Activated B cell treated with CpG ODN at 0.5 μM for 24 hours (primary cell): ENCODE measurements at regions not wholly inside any gene's neighbourhood (a gene's known extent, or its start where the extent isn't known, plus 50 kb on each side); places are given as distances from the start of the nearest gene placed in this dataset.

Source experiments
- ATAC-seq: fragments of 200-7000 bp; cut with Tn5 transposase; one replicate; pipeline ENCODE4 v1.10.0; 2021; ENCODE audit warnings: low read depth, mild to moderate bottlenecking, moderate library complexity
- CTCF ChIA-PET: fragments of 350-600 bp; sonication (Branson Sonifier 250); formaldehyde crosslinking; loops from one replicate; lab custom pipeline; 2021; ENCODE audit warnings: antibody characterized with exemption; lab: Charles Lee
- POLR2A ChIA-PET: fragments of 350-600 bp; sonication (Branson Sonifier 250); formaldehyde crosslinking; loops from one replicate; lab custom pipeline; 2021; ENCODE audit warnings: antibody characterized with exemption; lab: Charles Lee
- DNase-seq: peaks from one replicate; pipeline ENCODE4 v3.0.0; 2022
- H3K27ac Mint-ChIP-seq: one replicate; pipeline ENCODE4 v1.8.0; 2020; ENCODE audit warnings: mixed read lengths
- H3K27me3 Mint-ChIP-seq: one replicate; pipeline ENCODE4 v1.8.0; 2021; ENCODE audit warnings: mixed read lengths
- H3K36me3 Mint-ChIP-seq: one replicate; pipeline ENCODE4 v1.8.0; 2021; ENCODE audit warnings: low read depth, mixed read lengths
- H3K4me1 Mint-ChIP-seq: one replicate; pipeline ENCODE4 v1.8.0; 2021; ENCODE audit warnings: mixed read lengths
- H3K4me3 Mint-ChIP-seq: one replicate; pipeline ENCODE4 v1.8.0; 2020; ENCODE audit warnings: mild to moderate bottlenecking, mixed read lengths
- H3K9me3 Mint-ChIP-seq: one replicate; pipeline ENCODE4 v1.8.0; 2020; ENCODE audit warnings: mixed read lengths
- CTCF ChIP-seq: fragments of 200-600 bp; IDR thresholded peaks from one replicate; pipeline ENCODE4 v1.8.0; 2022; ENCODE audit warnings: antibody characterized with exemption, mild to moderate bottlenecking
- intact Hi-C: fragments of 100-400 bp; cut with micrococcal nuclease; formaldehyde crosslinking; loops from one replicate; pipeline ENCODE4 v1.15.1; 2024

GRCh38 chr11:69919659-69920344 is 100.6 kb upstream of the FGF3 start:
- no peak for TF ChIP-seq CTCF
- H3K36me3 Mint-ChIP-seq: no peaks in the 10 kb centered on the region
- H3K27me3 Mint-ChIP-seq: peaks cover 20% of the 10 kb centered on the region
- H3K9me3 Mint-ChIP-seq: peaks cover 2% of the 10 kb centered on the region
- CTCF ChIA-PET: interaction anchor here (1.0 kb wide), 1 partner anchor 551 kb away, joined by 3 read pairs; no protein-coding TSS in a partner anchor
- ATAC-seq: no peak
- no peaks in the 10 kb centered on the region for H3K4me1 Mint-ChIP-seq
- H3K4me3 Mint-ChIP-seq: no peak overlapping the region
- intact Hi-C loops: loop anchor here (5.0 kb wide), 1 partner anchor 837 kb away; no protein-coding TSS in a partner anchor
- no peak for DNase-seq
- H3K27ac Mint-ChIP-seq: no peak overlapping the region
- POLR2A ChIA-PET: no interaction called here

- Mint-ChIP-seq H3K27me3 (peaks cover 24% of the 10 kb centered on the region), H3K36me3 (no peaks in the 10 kb centered on the region), H3K4me3 (no peak overlapping the region), H3K9me3 (peaks cover 2% of the 10 kb centered on the region), H3K27ac (no peak overlapping the region), H3K4me1 (peaks cover 3% of the 10 kb centered on the region)
- no peak for TF ChIP-seq CTCF
- POLR2A ChIA-PET: no interaction called here
- intact Hi-C loops: no loop called here
- ATAC-seq (no peak), DNase-seq (no peak)
- CTCF ChIA-PET: interaction anchor here (1.0 to 1.6 kb wide), 2 partner anchors 10 to 550 kb away, joined by 3 to 5 read pairs; no protein-coding TSS in a partner anchor
Measured at GRCh38 chr11:69920345-69921127, 101.3 kb upstream of the FGF3 start.

GRCh38 chr11:69921128-69922014 is 102.2 kb upstream of the FGF3 start:
- TF ChIP-seq CTCF: no peak
- Mint-ChIP-seq H3K27ac (no peak overlapping the region), H3K9me3 (peaks cover 2% of the 10 kb centered on the region), H3K4me3 (no peak overlapping the region), H3K4me1 (peaks cover 8% of the 10 kb centered on the region), H3K36me3 (no peaks in the 10 kb centered on the region), H3K27me3 (peaks cover 27% of the 10 kb centered on the region)
- DNase-seq: no peak
- CTCF ChIA-PET: interaction anchor here (1.0 to 1.6 kb wide), 2 partner anchors 10 to 549 kb away, joined by 3 to 5 read pairs; no protein-coding TSS in a partner anchor
- no peak for ATAC-seq
- intact Hi-C loops: no loop called here
- POLR2A ChIA-PET: no interaction called here

GRCh38 chr11:69922015-69922595 is 102.9 kb upstream of the FGF3 start:
- H3K27ac Mint-ChIP-seq: no peak overlapping the region
- CTCF ChIA-PET: interaction anchor here (1.6 kb wide), 1 partner anchor 11 kb away, joined by 5 read pairs; no protein-coding TSS in a partner anchor

More at GRCh38 chr11:69922015-69922595, 102.9 kb upstream of the FGF3 start:
- peaks cover 8% of the 10 kb centered on the region for H3K4me1 Mint-ChIP-seq
- POLR2A ChIA-PET: no interaction called here
- no peaks in the 10 kb centered on the region for H3K36me3 Mint-ChIP-seq
- peaks cover 30% of the 10 kb centered on the region for H3K27me3 Mint-ChIP-seq
- intact Hi-C loops: no loop called here
- H3K4me3 Mint-ChIP-seq: no peak overlapping the region
- no peak for TF ChIP-seq CTCF
- DNase-seq: no peak
- no peak for ATAC-seq
- peaks cover under 1% of the 10 kb centered on the region for H3K9me3 Mint-ChIP-seq
